Prostate gland (tissue), 2 donors: ENCODE measurements at regions not wholly inside any gene's neighbourhood (a gene's known extent, or its start where the extent isn't known, plus 50 kb on each side); places are given as distances from the start of the nearest gene placed in this dataset.
A peak's percentile ranks its signal among the peaks of the same experiment; 100 is the strongest.

Source experiments
- DNase-seq: peaks from one replicate; pipeline ENCODE4 v3.0.0-alpha.2; 2019; ENCODE audit warnings: low spot score
- H3K27ac ChIP-seq, 2 donors: fragments of 200-600 bp; sonication (generic); 2 replicates each; pipeline ENCODE4 v1.5.1; 2017 to 2019
- H3K27me3 ChIP-seq: fragments of 200-600 bp; sonication (generic); replicated peaks from 2 replicates; pipeline ENCODE4 v1.5.1; 2019; ENCODE audit not compliant: insufficient read depth
- H3K36me3 ChIP-seq, 2 donors: fragments of 200-600 bp; sonication (generic); 1 replicate in 1 of 2; 2 replicates in 1 of 2; pipeline versions ENCODE4 v1.5.1 to v1.8.1; 2017 to 2019
- H3K4me1 ChIP-seq: fragments of 200-600 bp; sonication (generic); replicated peaks from 2 replicates; pipeline ENCODE4 v1.5.1; 2019
- H3K4me3 ChIP-seq, 2 donors: fragments of 200-600 bp; sonication (generic); 2 replicates each; pipeline ENCODE4 v1.5.1; 2017 to 2019
- H3K9me3 ChIP-seq: fragments of 200-600 bp; sonication (generic); 2 replicates; pipeline ENCODE4 v1.5.1; 2017
- CTCF ChIP-seq, 4 experiments: fragments of 200-600 bp in 2 of 4; fragments of 450-650 bp in 2 of 4; sonication (generic) in 2 of 4; IDR thresholded peaks; 1 replicate in 3 of 4; 2 replicates in 1 of 4; pipeline ENCODE4 v1.5.1; 2016 to 2019; ENCODE audit warnings: antibody characterized with exemption in 4 of 4, mild to moderate bottlenecking in 2 of 4, moderate library complexity in 2 of 4
- POLR2A ChIP-seq: fragments of 450-650 bp; IDR thresholded peaks from one replicate; pipeline ENCODE4 v1.6.1; 2016; ENCODE audit warnings: antibody characterized with exemption, mild to moderate bottlenecking
- POLR2AphosphoS5 ChIP-seq: sonication (generic); formaldehyde crosslinking; IDR thresholded peaks from one replicate; pipeline ENCODE4 v1.6.1; 2017; ENCODE audit warnings: antibody characterized with exemption
- WGBS: methylation state at CpG from one replicate; pipeline ENCODE4 v1.1.5; 2018; 5-methylcytosine and 5-hydroxymethylcytosine counted together
- intact Hi-C: fragments of 100-400 bp; cut with DNase I; formaldehyde crosslinking; loops from one replicate; pipeline ENCODE4 v1.14.2; 2022

GRCh38 chr3:25038922-25039321, 389.1 kb upstream of the RARB start:
- Histone ChIP-seq H3K27ac (peak overlapping the region in 1 of 2 donors; percentile 27), H3K27me3 (no peaks in the 10 kb centered on the region), H3K4me3 (no peak overlapping the region), H3K36me3 (no peaks in the 10 kb centered on the region), H3K9me3 (no peaks in the 10 kb centered on the region), H3K4me1 (no peaks in the 10 kb centered on the region)
- WGBS: 14% methylated on average over 4 of the region's 4 CpGs
- TF ChIP-seq POLR2AphosphoS5 (peak; percentile 18), POLR2A (no peak)
- intact Hi-C loops: no loop called here
- no peak for DNase-seq

GRCh38 chr3:25040748-25041147, 387.3 kb upstream of the RARB start:
- H3K27me3 ChIP-seq: no peaks in the 10 kb centered on the region
- intact Hi-C loops: no loop called here
- no peak for DNase-seq
- no peaks in the 10 kb centered on the region for H3K36me3 ChIP-seq
- WGBS: 95% methylated on average over 3 of the region's 3 CpGs
- H3K27ac ChIP-seq: no peak overlapping the region
- H3K4me3 ChIP-seq: no peak overlapping the region
- peaks cover 7% of the 10 kb centered on the region for H3K4me1 ChIP-seq
- TF ChIP-seq CTCF (IDR thresholded peaks at IDR 0.05) (no peak), POLR2AphosphoS5 (no peak), POLR2A (no peak)
- H3K9me3 ChIP-seq: no peaks in the 10 kb centered on the region

- DNase-seq: no peak
- H3K27me3 ChIP-seq: no peaks in the 10 kb centered on the region
- H3K4me1 ChIP-seq: peaks cover 7% of the 10 kb centered on the region
- H3K9me3 ChIP-seq: no peaks in the 10 kb centered on the region
- WGBS: 91% methylated on average over 3 of the region's 3 CpGs
- no peak overlapping the region for H3K27ac ChIP-seq
- TF ChIP-seq POLR2AphosphoS5 (no peak), POLR2A (no peak), CTCF (IDR thresholded peaks at IDR 0.05) (no peak)
- intact Hi-C loops: no loop called here
- no peaks in the 10 kb centered on the region for H3K36me3 ChIP-seq
- no peak overlapping the region for H3K4me3 ChIP-seq
Observed at GRCh38 chr3:25041871-25042584, 386.0 kb upstream of the RARB start.

GRCh38 chr3:25043177-25043576, 384.9 kb upstream of the RARB start:
- Histone ChIP-seq H3K36me3 (no peaks in the 10 kb centered on the region), H3K27ac (no peak overlapping the region), H3K9me3 (no peaks in the 10 kb centered on the region), H3K27me3 (no peaks in the 10 kb centered on the region), H3K4me1 (peaks cover 7% of the 10 kb centered on the region), H3K4me3 (no peak overlapping the region)
- 37% methylated on average over 2 of the region's 2 CpGs for WGBS
- DNase-seq: no peak
- intact Hi-C loops: no loop called here
- TF ChIP-seq POLR2AphosphoS5: no peak
- TF ChIP-seq CTCF (IDR thresholded peaks at IDR 0.05): no peak
- TF ChIP-seq POLR2A: no peak

GRCh38 chr3:25043749-25044148, 384.3 kb upstream of the RARB start:
- Histone ChIP-seq H3K4me1 (peaks cover 7% of the 10 kb centered on the region), H3K27me3 (no peaks in the 10 kb centered on the region), H3K4me3 (no peak overlapping the region), H3K36me3 (no peaks in the 10 kb centered on the region), H3K27ac (no peak overlapping the region), H3K9me3 (no peaks in the 10 kb centered on the region)
- intact Hi-C loops: no loop called here
- TF ChIP-seq POLR2AphosphoS5: no peak
- no peak for TF ChIP-seq CTCF (IDR thresholded peaks at IDR 0.05)
- TF ChIP-seq POLR2A: no peak
- DNase-seq: no peak
- 90% methylated on average over 3 of the region's 3 CpGs for WGBS
